Activated CD4-positive, alpha-beta T cell treated with anti-CD3 and anti-CD28 coated beads, Interleukin-2, amount 50 U/mL, for 4 hours (primary cell): ENCODE measurements at regions not wholly inside any gene's neighbourhood (a gene's known extent, or its start where the extent isn't known, plus 50 kb on each side); places are given as distances from the start of the nearest gene placed in this dataset.
"Not testable (repeated sequence)": the region's sequence is repeated elsewhere in the genome, so short reads cannot be mapped to it uniquely, and the experiment has no call there.

ENCODE experiments used
- DNase-seq, 2 experiments: peaks; one replicate each; pipeline ENCODE4 v3.0.0-alpha.2; 2020

- no peak for DNase-seq
These were observed 367.4 kb downstream of the RPS6KC1 start for GRCh38 chr1:213418268-213419071.

GRCh38 chr1:213419401-213420030 lies 368.5 kb downstream of the RPS6KC1 start:
- DNase-seq = no peak

GRCh38 chr1:213421178-213421577 lies 370.1 kb downstream of the RPS6KC1 start:
- DNase-seq = not testable (repeated sequence)

GRCh38 chr1:213423041-213423440 lies 372.0 kb downstream of the RPS6KC1 start:
- DNase-seq = no peak

GRCh38 chr1:213423605-213424004 lies 372.6 kb downstream of the RPS6KC1 start:
- DNase-seq = no peak

- DNase-seq = no peak
These were observed 374.5 kb downstream of the RPS6KC1 start for GRCh38 chr1:213425376-213426030.

GRCh38 chr1:213429642-213430041 lies 378.6 kb downstream of the RPS6KC1 start:
- no peak for DNase-seq

- DNase-seq = no peak
These were observed 384.7 kb downstream of the RPS6KC1 start for GRCh38 chr1:213435715-213436114.

GRCh38 chr1:213438339-213438738 lies 387.3 kb downstream of the RPS6KC1 start:
- DNase-seq = no peak

- DNase-seq = no peak
These were observed 388.7 kb downstream of the RPS6KC1 start for GRCh38 chr1:213439703-213440102.

- no peak for DNase-seq
These were observed 389.7 kb downstream of the RPS6KC1 start for GRCh38 chr1:213440766-213441165.

GRCh38 chr1:213443415-213443814 lies 392.4 kb downstream of the RPS6KC1 start:
- no peak for DNase-seq

GRCh38 chr1:213444224-213444623 lies 393.2 kb downstream of the RPS6KC1 start:
- DNase-seq = no peak

GRCh38 chr1:213446496-213446895 lies 395.5 kb downstream of the RPS6KC1 start:
- no peak for DNase-seq

GRCh38 chr1:213448360-213448759 lies 397.3 kb downstream of the RPS6KC1 start:
- DNase-seq = no peak

- DNase-seq = no peak
These were observed 397.7 kb downstream of the RPS6KC1 start for GRCh38 chr1:213448776-213449175.

- no peak for DNase-seq
These were observed 401.5 kb downstream of the RPS6KC1 start for GRCh38 chr1:213452501-213452900.

GRCh38 chr1:213457186-213457585 lies 406.1 kb downstream of the RPS6KC1 start:
- DNase-seq = no peak

GRCh38 chr1:213457733-213458132 lies 406.7 kb downstream of the RPS6KC1 start:
- DNase-seq = no peak

- not testable (repeated sequence) for DNase-seq
These were observed 411.3 kb downstream of the RPS6KC1 start for GRCh38 chr1:213462374-213462773.

- DNase-seq = no peak
These were observed 413.9 kb downstream of the RPS6KC1 start for GRCh38 chr1:213464786-213465460.

GRCh38 chr1:213466541-213466940 lies 415.5 kb downstream of the RPS6KC1 start:
- DNase-seq = no peak

- no peak for DNase-seq
These were observed 423.0 kb downstream of the RPS6KC1 start for GRCh38 chr1:213474054-213474453.
